CD4-positive, CD25-positive, alpha-beta regulatory T cell (primary cell): ENCODE measurements at regions not wholly inside any gene's neighbourhood (a gene's known extent, or its start where the extent isn't known, plus 50 kb on each side); places are given as distances from the start of the nearest gene placed in this dataset.

Experiments
- ATAC-seq, 2 donors: fragments of 150-1000 bp; cut with Tn5 transposase; one replicate each; pipeline ENCODE4 v1.10.0; 2021; ENCODE audit warnings: low read depth in 2 of 2, moderate number of reproducible peaks in 2 of 2, moderate library complexity in 1 of 2
- DNase-seq, 3 donors: peaks; one replicate each; pipeline versions ENCODE4 v3.0.0 to v3.0.0-alpha.2; 2012 to 2022; ENCODE audit warnings: mixed read lengths in 1 of 3
- H3K27ac ChIP-seq: one replicate; pipeline ENCODE4 v1.7.0; 2013; ENCODE audit warnings: mild to moderate bottlenecking, low read length; ENCODE audit not compliant: insufficient read depth, poor library complexity, severe bottlenecking
- H3K27me3 ChIP-seq: one replicate; pipeline ENCODE4 v1.7.0; 2013; ENCODE audit warnings: low read length; ENCODE audit not compliant: control insufficient read depth, insufficient read depth
- H3K36me3 ChIP-seq: one replicate; pipeline ENCODE4 v1.7.0; 2013; ENCODE audit warnings: mild to moderate bottlenecking, low read length, moderate library complexity; ENCODE audit not compliant: control insufficient read depth, insufficient read depth
- H3K4me1 ChIP-seq: 2 replicates; pipeline ENCODE4 v1.7.0; 2013; ENCODE audit warnings: mild to moderate bottlenecking, low read length; ENCODE audit not compliant: insufficient read depth, control insufficient read depth, poor library complexity, severe bottlenecking
- H3K4me3 ChIP-seq: one replicate; pipeline ENCODE4 v1.7.0; 2013; ENCODE audit warnings: low read depth, mild to moderate bottlenecking, low read length, moderate library complexity
- H3K9me3 ChIP-seq, 2 experiments: 1 replicate in 1 of 2; 2 replicates in 1 of 2; pipeline ENCODE4 v1.7.0; 2013; ENCODE audit warnings: low read length in 2 of 2, mild to moderate bottlenecking in 1 of 2, moderate library complexity in 1 of 2; ENCODE audit not compliant: control insufficient read depth in 2 of 2
- H3K27ac Mint-ChIP-seq, 3 donors: one replicate each; pipeline ENCODE4 v1.8.0; 2020 to 2022; ENCODE audit warnings: mild to moderate bottlenecking in 3 of 3, mixed read lengths in 3 of 3, moderate library complexity in 2 of 3
- H3K27me3 Mint-ChIP-seq: one replicate; pipeline ENCODE4 v1.8.0; 2022; ENCODE audit warnings: mild to moderate bottlenecking, mixed read lengths
- H3K36me3 Mint-ChIP-seq: one replicate; pipeline ENCODE4 v1.8.0; 2020; ENCODE audit warnings: mixed read lengths
- H3K4me1 Mint-ChIP-seq, 4 donors: one replicate each; pipeline ENCODE4 v1.8.0; 2020 to 2022; ENCODE audit warnings: mixed read lengths in 4 of 4, mild to moderate bottlenecking in 1 of 4
- H3K4me3 Mint-ChIP-seq, 4 donors: one replicate each; pipeline ENCODE4 v1.8.0; 2020 to 2022; ENCODE audit warnings: mild to moderate bottlenecking in 4 of 4, mixed read lengths in 4 of 4, moderate library complexity in 3 of 4
- H3K9me3 Mint-ChIP-seq, 7 donors: one replicate each; pipeline ENCODE4 v1.8.0; 2020 to 2022; ENCODE audit warnings: mixed read lengths in 7 of 7, mild to moderate bottlenecking in 3 of 7, moderate library complexity in 2 of 7

DNA sequence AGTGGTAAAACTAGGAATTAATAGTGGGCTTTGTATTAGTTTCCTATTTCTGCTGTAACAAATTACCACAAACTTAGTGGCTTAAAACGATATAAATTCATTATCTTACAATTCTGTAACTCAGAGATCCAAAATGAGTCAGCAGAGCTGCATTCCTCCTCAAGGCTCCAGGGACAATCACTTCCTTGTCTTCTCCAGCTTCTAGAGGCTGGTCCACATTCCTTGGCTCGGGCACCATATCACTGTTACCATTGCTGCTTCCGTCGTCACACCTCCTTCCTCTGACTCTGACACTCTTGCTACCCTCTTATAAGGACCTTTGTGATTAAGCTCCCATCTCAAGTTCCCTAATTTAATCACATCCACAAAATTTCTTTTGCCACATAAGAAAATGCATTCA, 567.8 kb upstream of the KLHL29 start:
- no peaks in the 10 kb centered on the region for H3K4me1 Mint-ChIP-seq
- no peak overlapping the region for H3K4me3 ChIP-seq
- ATAC-seq: no peak

GRCh38 chr2:22821458-22821857, 563.5 kb upstream of the KLHL29 start:
- no peaks in the 10 kb centered on the region for H3K36me3 Mint-ChIP-seq
- no peaks in the 10 kb centered on the region for H3K4me1 ChIP-seq
- H3K4me3 ChIP-seq: no peak overlapping the region
- DNase-seq (no peak), ATAC-seq (no peak)
- H3K4me1 Mint-ChIP-seq: no peaks in the 10 kb centered on the region
- H3K27me3 ChIP-seq: no peaks in the 10 kb centered on the region
- no peaks in the 10 kb centered on the region for H3K36me3 ChIP-seq
- H3K9me3 Mint-ChIP-seq: peaks cover 3 to 6% (median 3%) of the 10 kb centered on the region in 7 donors
- no peak overlapping the region for H3K27ac Mint-ChIP-seq
- no peak overlapping the region for H3K27ac ChIP-seq
- H3K9me3 ChIP-seq: no peaks in the 10 kb centered on the region
- no peaks in the 10 kb centered on the region for H3K27me3 Mint-ChIP-seq
- no peak overlapping the region for H3K4me3 Mint-ChIP-seq

More for the DNA sequence above, 567.8 kb upstream of the KLHL29 start:
- H3K4me1 ChIP-seq: no peaks in the 10 kb centered on the region
- no peaks in the 10 kb centered on the region for H3K27me3 ChIP-seq
- Mint-ChIP-seq H3K9me3 (peaks cover 0 to 6% (median 3%) of the 10 kb centered on the region in 7 donors), H3K27me3 (no peaks in the 10 kb centered on the region), H3K36me3 (no peaks in the 10 kb centered on the region), H3K27ac (no peak overlapping the region), H3K4me3 (no peak overlapping the region)
- DNase-seq: no peak
- H3K9me3 ChIP-seq: no peaks in the 10 kb centered on the region
- no peak overlapping the region for H3K27ac ChIP-seq
- no peaks in the 10 kb centered on the region for H3K36me3 ChIP-seq

DNA sequence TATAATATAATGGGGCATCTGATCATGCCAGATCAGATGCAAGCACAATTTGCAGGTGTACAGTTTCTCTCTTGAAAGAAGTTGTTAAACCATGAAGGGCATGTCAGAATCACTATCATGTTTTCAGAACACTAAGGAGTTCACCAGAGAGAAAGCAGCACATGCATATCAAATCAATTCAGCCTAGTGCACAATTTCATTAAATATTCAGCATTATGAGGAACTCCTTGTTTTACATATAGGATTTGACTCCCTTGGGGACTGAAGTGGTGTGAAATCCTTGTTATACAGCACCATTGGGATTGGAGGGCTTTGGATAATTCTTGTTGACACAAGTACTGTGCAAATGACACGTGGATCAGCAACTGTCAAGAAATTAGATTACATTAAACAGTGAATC, 562.1 kb upstream of the KLHL29 start:
- no peaks in the 10 kb centered on the region for H3K4me1 Mint-ChIP-seq
- H3K36me3 Mint-ChIP-seq: no peaks in the 10 kb centered on the region
- Histone ChIP-seq H3K27me3 (no peaks in the 10 kb centered on the region), H3K4me3 (no peak overlapping the region), H3K4me1 (no peaks in the 10 kb centered on the region), H3K36me3 (no peaks in the 10 kb centered on the region), H3K9me3 (no peaks in the 10 kb centered on the region), H3K27ac (no peak overlapping the region)
- H3K9me3 Mint-ChIP-seq: peaks cover 0 to 5% (median 3%) of the 10 kb centered on the region in 7 donors
- no peak overlapping the region for H3K27ac Mint-ChIP-seq
- DNase-seq (no peak), ATAC-seq (no peak)
- H3K27me3 Mint-ChIP-seq: no peaks in the 10 kb centered on the region
- H3K4me3 Mint-ChIP-seq: no peak overlapping the region

- DNase-seq (no peak), ATAC-seq (no peak)
- no peaks in the 10 kb centered on the region for H3K36me3 Mint-ChIP-seq
- H3K27me3 Mint-ChIP-seq: no peaks in the 10 kb centered on the region
- Histone ChIP-seq H3K27me3 (no peaks in the 10 kb centered on the region), H3K36me3 (no peaks in the 10 kb centered on the region), H3K4me1 (no peaks in the 10 kb centered on the region), H3K4me3 (no peak overlapping the region), H3K9me3 (no peaks in the 10 kb centered on the region), H3K27ac (no peak overlapping the region)
- H3K4me3 Mint-ChIP-seq: no peak overlapping the region
- H3K9me3 Mint-ChIP-seq: peaks cover 0 to 11% (median 2%) of the 10 kb centered on the region in 7 donors
- H3K27ac Mint-ChIP-seq: no peak overlapping the region
- H3K4me1 Mint-ChIP-seq: no peaks in the 10 kb centered on the region
Measured at GRCh38 chr2:22824618-22825017, 560.4 kb upstream of the KLHL29 start.

GRCh38 chr2:22826703-22827102, 558.3 kb upstream of the KLHL29 start:
- Histone ChIP-seq H3K36me3 (no peaks in the 10 kb centered on the region), H3K9me3 (peaks cover 0 to 2% of the 10 kb centered on the region in 2 experiments), H3K4me1 (no peaks in the 10 kb centered on the region), H3K27me3 (no peaks in the 10 kb centered on the region), H3K4me3 (no peak overlapping the region), H3K27ac (no peak overlapping the region)
- H3K36me3 Mint-ChIP-seq: no peaks in the 10 kb centered on the region
- no peak overlapping the region for H3K27ac Mint-ChIP-seq
- H3K4me3 Mint-ChIP-seq: no peak overlapping the region
- DNase-seq (no peak), ATAC-seq (no peak)
- H3K27me3 Mint-ChIP-seq: no peaks in the 10 kb centered on the region
- H3K4me1 Mint-ChIP-seq: peaks cover 0 to 4% (median 0%) of the 10 kb centered on the region in 4 donors
- peaks cover 0 to 14% (median 4%) of the 10 kb centered on the region in 7 donors for H3K9me3 Mint-ChIP-seq

GRCh38 chr2:22829791-22830190, 555.2 kb upstream of the KLHL29 start:
- Histone ChIP-seq H3K4me1 (no peaks in the 10 kb centered on the region), H3K36me3 (no peaks in the 10 kb centered on the region), H3K27ac (no peak overlapping the region), H3K9me3 (peaks cover 0 to 2% of the 10 kb centered on the region in 2 experiments), H3K27me3 (no peaks in the 10 kb centered on the region), H3K4me3 (no peak overlapping the region)
- DNase-seq: no peak
- Mint-ChIP-seq H3K9me3 (peaks cover 0 to 14% (median 3%) of the 10 kb centered on the region in 7 donors), H3K4me3 (no peak overlapping the region), H3K27ac (no peak overlapping the region), H3K4me1 (peaks cover 0 to 4% (median 0%) of the 10 kb centered on the region in 4 donors), H3K27me3 (no peaks in the 10 kb centered on the region), H3K36me3 (no peaks in the 10 kb centered on the region)
- no peak for ATAC-seq

- DNase-seq (no peak), ATAC-seq (no peak)
- Mint-ChIP-seq H3K9me3 (peaks cover 0 to 12% (median 4%) of the 10 kb centered on the region in 7 donors), H3K27ac (no peak overlapping the region), H3K4me1 (peaks cover 0 to 4% (median 0%) of the 10 kb centered on the region in 4 donors), H3K36me3 (no peaks in the 10 kb centered on the region), H3K27me3 (no peaks in the 10 kb centered on the region), H3K4me3 (no peak overlapping the region)
- H3K4me1 ChIP-seq: no peaks in the 10 kb centered on the region
- no peak overlapping the region for H3K27ac ChIP-seq
- H3K27me3 ChIP-seq: no peaks in the 10 kb centered on the region
- no peak overlapping the region for H3K4me3 ChIP-seq
- H3K36me3 ChIP-seq: no peaks in the 10 kb centered on the region
- H3K9me3 ChIP-seq: peaks cover 0 to 2% of the 10 kb centered on the region in 2 experiments
Measured at GRCh38 chr2:22832196-22832595, 552.8 kb upstream of the KLHL29 start.

DNA sequence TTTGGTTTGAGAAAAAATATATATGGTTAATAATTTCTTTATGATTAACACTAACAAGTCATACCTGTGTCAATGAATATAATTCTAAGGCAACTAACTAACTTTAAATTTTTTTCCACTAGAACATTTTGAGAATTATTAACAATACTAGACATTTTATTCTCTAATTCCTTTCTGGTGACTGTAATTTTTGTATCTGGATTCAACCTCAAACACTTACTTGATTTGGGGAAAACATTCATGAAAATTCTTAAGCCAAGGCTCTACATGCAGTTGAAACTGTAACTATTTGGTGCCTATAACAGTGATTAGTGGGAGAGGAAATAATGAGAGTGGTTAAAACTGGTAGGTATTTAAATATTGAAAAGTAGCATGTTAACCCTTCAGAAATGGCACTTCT, 546.5 kb upstream of the KLHL29 start:
- Mint-ChIP-seq H3K36me3 (no peaks in the 10 kb centered on the region), H3K9me3 (peaks cover 0 to 9% (median 3%) of the 10 kb centered on the region in 7 donors), H3K4me3 (no peak overlapping the region), H3K27me3 (no peaks in the 10 kb centered on the region), H3K27ac (no peak overlapping the region), H3K4me1 (no peaks in the 10 kb centered on the region)
- Histone ChIP-seq H3K4me3 (no peak overlapping the region), H3K27ac (no peak overlapping the region), H3K36me3 (no peaks in the 10 kb centered on the region), H3K4me1 (no peaks in the 10 kb centered on the region), H3K27me3 (no peaks in the 10 kb centered on the region), H3K9me3 (no peaks in the 10 kb centered on the region)
- ATAC-seq: no peak
- no peak for DNase-seq
